GM12873 (cell line): ENCODE measurements at regions not wholly inside any gene's neighbourhood (a gene's known extent, or its start where the extent isn't known, plus 50 kb on each side); places are given as distances from the start of the nearest gene placed in this dataset.

Experiments
- TF ChIP-seq, protein P1 (sequence below): IDR thresholded peaks from 2 replicates; pipeline ENCODE4 v1.5.1; 2012; ENCODE audit warnings: low read depth, mild to moderate bottlenecking, moderate library complexity, low read length, control low read depth; ENCODE audit not compliant: insufficient read depth; ENCODE audit errors: missing control alignments

DNA sequence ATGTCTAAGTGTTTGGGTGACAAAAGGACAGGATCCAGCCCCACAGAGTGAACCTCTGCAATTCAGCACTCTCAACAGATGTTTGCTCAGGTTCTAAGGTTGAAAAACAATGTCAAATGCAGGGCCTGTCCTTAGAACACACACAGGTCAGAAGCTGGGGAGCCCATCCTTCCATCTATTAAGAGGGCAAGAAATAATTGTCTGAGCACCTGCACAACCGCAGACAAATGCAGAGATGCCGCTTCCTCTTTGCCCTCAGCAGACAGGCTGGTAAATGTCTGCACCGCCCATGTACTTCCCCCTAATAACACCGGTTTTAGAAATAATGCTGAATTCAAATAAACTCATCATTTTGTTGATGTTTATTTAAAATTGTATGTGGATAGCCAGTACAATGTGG is 414.5 kb upstream of the ADAMTS16 start:
- TF ChIP-seq, protein P1, sequence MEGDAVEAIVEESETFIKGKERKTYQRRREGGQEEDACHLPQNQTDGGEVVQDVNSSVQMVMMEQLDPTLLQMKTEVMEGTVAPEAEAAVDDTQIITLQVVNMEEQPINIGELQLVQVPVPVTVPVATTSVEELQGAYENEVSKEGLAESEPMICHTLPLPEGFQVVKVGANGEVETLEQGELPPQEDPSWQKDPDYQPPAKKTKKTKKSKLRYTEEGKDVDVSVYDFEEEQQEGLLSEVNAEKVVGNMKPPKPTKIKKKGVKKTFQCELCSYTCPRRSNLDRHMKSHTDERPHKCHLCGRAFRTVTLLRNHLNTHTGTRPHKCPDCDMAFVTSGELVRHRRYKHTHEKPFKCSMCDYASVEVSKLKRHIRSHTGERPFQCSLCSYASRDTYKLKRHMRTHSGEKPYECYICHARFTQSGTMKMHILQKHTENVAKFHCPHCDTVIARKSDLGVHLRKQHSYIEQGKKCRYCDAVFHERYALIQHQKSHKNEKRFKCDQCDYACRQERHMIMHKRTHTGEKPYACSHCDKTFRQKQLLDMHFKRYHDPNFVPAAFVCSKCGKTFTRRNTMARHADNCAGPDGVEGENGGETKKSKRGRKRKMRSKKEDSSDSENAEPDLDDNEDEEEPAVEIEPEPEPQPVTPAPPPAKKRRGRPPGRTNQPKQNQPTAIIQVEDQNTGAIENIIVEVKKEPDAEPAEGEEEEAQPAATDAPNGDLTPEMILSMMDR: no peak

DNA sequence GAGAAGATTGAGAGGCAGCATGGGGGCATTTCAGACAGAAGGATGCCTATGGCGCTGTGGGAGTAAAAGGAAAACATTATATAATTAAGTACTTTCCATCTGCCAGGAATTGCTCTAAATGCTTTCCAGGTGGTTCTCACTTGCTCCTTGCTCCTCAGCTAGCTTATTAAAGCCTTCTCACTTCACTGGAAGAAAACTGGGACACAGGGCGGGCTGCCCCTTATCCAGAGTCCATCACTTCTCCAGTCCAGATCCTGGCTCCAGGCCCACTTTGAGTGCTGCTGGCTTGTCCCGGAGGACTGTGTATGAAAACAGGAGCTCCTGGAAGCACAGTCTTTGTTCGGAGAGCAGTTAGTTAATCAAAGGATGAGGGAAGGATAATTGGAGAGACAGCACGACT is 409.9 kb upstream of the ADAMTS16 start:
- TF ChIP-seq, protein P1: no peak

DNA sequence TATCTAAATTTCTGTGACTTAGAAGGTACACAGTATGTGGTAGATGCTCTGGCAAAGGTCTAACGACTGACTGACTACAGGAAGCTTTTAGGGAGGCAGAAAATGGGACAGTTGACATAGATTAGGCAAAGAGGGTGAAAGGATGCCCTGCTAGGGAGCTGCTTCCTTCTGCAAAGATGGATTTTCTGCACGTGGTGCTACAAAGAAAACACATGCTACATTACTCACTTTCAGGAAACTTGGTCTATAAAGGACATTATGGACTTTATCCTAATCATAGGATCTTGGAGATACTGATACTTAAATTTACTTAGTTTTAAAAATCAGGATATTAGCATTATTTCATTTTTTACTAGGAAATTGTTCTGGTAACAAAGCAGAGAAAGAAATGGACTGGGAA is 405.8 kb upstream of the ADAMTS16 start:
- TF ChIP-seq, protein P1: no peak

DNA sequence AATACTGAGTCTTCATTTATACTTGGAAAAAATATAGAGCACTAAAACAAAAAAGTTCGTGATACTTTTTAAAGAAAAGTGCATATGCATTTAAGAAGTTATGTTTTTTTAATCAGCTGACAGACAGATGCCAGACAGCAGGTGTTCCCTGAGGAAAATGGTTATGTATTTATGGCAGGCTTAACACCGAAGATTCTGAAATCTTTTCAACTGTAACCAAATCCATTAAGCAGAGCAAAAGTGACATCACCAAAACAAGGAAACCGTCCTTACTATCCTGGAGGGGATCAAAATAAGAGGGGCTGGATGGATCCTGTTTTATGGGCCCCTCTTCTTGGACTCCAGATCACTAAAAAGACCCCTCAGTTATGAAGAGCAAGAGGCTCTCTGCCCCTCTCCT is 404.9 kb upstream of the ADAMTS16 start:
- TF ChIP-seq, protein P1: no peak

DNA sequence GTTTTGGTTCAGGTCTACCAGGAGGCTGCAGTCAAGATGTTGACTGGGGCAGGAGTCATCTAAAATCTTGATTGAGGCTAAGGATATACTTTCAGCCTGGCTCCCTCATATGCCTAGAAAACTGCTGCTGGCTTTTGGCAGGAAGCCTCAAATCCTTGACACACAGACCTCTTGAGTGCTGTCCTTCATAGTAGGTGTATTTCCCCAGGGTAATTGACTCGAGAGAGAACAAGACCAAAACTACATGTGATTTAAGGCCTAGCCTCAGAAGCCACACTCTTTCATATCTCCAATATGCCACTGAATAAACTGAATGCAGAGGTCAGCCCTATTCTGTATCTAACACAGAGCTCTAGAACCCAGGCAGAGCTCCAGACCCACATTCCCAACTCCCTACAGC is 402.3 kb upstream of the ADAMTS16 start:
- TF ChIP-seq, protein P1: no peak

DNA sequence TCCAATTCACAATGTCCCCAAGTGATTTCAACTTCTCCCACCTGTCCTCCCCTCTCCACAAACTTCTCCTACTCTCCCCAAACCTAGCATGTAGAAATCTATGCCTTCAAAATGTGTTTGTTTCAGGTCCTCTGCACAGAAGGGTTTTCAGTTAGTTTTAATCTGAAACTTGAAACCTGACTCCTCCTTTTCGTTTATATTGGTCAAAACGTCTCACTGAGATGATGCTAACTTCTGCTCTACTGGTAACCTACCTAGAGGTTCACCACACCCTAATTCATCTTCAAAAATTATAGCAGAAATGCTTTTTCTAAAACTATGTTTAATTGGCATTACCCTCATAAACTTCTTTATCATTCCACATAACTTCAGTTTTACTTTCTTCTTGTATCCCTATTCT is 401.8 kb upstream of the ADAMTS16 start:
- TF ChIP-seq, protein P1: no peak

DNA sequence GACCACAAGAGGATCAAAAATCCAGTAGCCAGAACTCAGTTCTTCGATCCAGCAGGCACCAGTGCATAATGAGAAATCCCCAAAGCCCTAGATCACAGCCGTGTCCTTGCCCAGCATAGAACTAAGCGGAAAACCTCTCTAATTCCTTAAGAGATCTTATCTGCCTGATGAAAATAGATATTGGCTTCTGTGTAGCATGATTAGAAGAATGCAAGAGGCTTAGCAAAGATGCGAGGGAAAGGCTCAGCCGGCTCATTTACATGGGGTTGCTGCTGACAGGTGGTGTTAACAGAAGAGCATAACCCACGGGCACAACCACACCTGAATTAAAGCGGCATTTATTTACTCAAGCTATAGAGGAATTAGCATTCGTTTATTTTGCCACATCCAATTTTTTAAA is 400.0 kb upstream of the ADAMTS16 start:
- TF ChIP-seq, protein P1: no peak

DNA sequence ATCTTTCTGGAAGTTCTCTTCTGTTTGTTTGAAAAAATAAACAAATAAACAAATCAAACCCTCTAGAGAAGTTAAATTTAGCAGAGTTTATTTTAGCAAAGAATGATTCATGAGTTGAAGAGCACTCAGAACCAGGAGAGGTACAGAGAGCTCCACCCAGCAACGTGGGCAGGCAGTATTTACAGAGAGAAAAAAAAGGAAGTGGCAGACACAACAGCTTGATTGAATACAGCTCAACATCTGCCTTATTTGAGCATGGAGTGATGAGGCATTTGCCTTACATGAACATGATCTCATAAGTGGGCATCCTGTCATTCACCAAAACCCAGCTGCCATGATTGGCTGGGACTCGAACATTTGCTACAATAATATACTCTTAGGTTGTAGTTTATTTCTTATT is 381.6 kb upstream of the ADAMTS16 start:
- TF ChIP-seq, protein P1: no peak
